ENCODE measurements at regions not wholly inside any gene's neighbourhood (a gene's known extent, or its start where the extent isn't known, plus 50 kb on each side); places are given as distances from the start of the nearest gene placed in this dataset.

DNA sequence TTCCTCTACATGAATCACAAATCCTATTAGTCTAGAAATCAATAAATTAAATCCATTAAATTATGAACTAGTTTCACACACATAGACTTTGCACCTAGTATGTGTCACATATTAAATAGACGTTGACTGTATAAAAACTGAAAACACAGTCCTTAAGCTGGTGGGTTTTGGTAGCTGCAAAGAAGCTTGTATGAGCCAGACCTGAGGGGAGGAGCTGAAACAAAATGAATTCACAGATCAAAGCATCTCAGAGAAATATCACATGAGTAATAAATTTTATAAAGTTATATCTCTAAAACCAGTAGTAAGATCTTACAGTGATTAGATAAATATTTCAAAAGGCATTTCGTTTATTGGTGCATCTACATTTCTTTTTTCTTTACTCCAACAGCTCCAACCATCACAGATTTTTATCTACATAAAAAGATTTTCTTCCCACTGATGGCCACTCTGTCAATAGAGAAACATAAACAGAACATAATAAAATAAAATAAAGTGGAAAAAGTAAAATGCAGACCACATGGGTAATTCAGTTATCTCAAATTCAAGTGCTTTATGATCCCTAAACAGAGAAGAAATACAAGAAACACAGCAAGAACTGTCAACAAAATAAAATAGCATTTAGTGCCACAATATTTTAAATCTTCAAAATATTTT is 420.0 kb upstream of the CYRIA start:
- H3T11ph ChIP-seq (ENCODE audit: low read length) = no peak overlapping the region
- no peaks in the 10 kb centered on the region for H3K79me1 ChIP-seq (ENCODE audit: insufficient read depth, low read depth, low read length, poor library complexity, severe bottlenecking)
- H2BK12ac ChIP-seq (ENCODE audit: insufficient read length, low read depth, low read length) = no peak overlapping the region
- no peak overlapping the region for H3K4me2 ChIP-seq (ENCODE audit: insufficient read depth, insufficient read length, low read length)
- H3K79me2 ChIP-seq (ENCODE audit: insufficient read depth, low read length) = no peaks in the 10 kb centered on the region
- no CpG with 5 or more reads among the region's 2 CpGs for WGBS (ENCODE audit: extremely low coverage, insufficient read length, low lambda C conversion rate)
- no peak overlapping the region for H3K23ac ChIP-seq (ENCODE audit: insufficient read length, low read depth, low read length)
- no peaks in the 10 kb centered on the region for H3K27me3 ChIP-seq (ENCODE audit: insufficient read depth, low read length)
- H2BK120ac ChIP-seq (ENCODE audit: low read depth, low read length, poor library complexity, severe bottlenecking) = no peak overlapping the region
- no peak overlapping the region for H3K18ac ChIP-seq (ENCODE audit: insufficient read length, low read depth, low read length)
- no peak overlapping the region for H2AFZ ChIP-seq (ENCODE audit: low read length)
- H3K4ac ChIP-seq (ENCODE audit: low read depth, low read length) = no peak overlapping the region
- H3K27ac ChIP-seq (ENCODE audit: insufficient read length, low read depth, low read length) = no peak overlapping the region
- Mint-ChIP-seq H3K9me3 (peaks cover 0 to 1% of the 10 kb centered on the region in 2 experiments; a peak in 2 of 5 replicates), H3K36me3 (ENCODE audit: insufficient read depth in 1 of 3, low read depth in 3 of 3) (no peaks in the 10 kb centered on the region), H3K27me3 (ENCODE audit: low read depth) (no peaks in the 10 kb centered on the region), H3K4me1 (peaks cover 4 to 6% of the 10 kb centered on the region in 2 experiments; a peak in 2 of 4 replicates), H3K4me3 (no peak overlapping the region), H3K27ac (no peak overlapping the region)
- no peaks in the 10 kb centered on the region for H4K20me1 ChIP-seq (ENCODE audit: control insufficient read depth, insufficient read depth, insufficient read length)
- no peak overlapping the region for H2BK15ac ChIP-seq (ENCODE audit: low read depth, low read length)
- no peak overlapping the region for H3K14ac ChIP-seq (ENCODE audit: insufficient read depth, low read length)
- no peaks in the 10 kb centered on the region for H3K23me2 ChIP-seq (ENCODE audit: insufficient read length, low read depth, low read length, poor library complexity, severe bottlenecking)
- H4K8ac ChIP-seq (replicated peaks; ENCODE audit: insufficient read length, low read depth, low read length) = no peak overlapping the region
- no peak for DNase-seq
- H2BK20ac ChIP-seq (ENCODE audit: low read depth, low read length, poor library complexity, severe bottlenecking) = no peak overlapping the region
- no peak overlapping the region for H2AK5ac ChIP-seq (ENCODE audit: insufficient read length, low read length)
- TF ChIP-seq, protein P1, sequence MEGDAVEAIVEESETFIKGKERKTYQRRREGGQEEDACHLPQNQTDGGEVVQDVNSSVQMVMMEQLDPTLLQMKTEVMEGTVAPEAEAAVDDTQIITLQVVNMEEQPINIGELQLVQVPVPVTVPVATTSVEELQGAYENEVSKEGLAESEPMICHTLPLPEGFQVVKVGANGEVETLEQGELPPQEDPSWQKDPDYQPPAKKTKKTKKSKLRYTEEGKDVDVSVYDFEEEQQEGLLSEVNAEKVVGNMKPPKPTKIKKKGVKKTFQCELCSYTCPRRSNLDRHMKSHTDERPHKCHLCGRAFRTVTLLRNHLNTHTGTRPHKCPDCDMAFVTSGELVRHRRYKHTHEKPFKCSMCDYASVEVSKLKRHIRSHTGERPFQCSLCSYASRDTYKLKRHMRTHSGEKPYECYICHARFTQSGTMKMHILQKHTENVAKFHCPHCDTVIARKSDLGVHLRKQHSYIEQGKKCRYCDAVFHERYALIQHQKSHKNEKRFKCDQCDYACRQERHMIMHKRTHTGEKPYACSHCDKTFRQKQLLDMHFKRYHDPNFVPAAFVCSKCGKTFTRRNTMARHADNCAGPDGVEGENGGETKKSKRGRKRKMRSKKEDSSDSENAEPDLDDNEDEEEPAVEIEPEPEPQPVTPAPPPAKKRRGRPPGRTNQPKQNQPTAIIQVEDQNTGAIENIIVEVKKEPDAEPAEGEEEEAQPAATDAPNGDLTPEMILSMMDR (conservative IDR thresholded peaks at IDR 0.05) = no peak
- H4K91ac ChIP-seq (ENCODE audit: insufficient read length, low read depth, low read length) = no peak overlapping the region
- H2BK5ac ChIP-seq (ENCODE audit: insufficient read length, low read length) = no peak overlapping the region
- H4K5ac ChIP-seq (ENCODE audit: insufficient read length, low read depth, low read length) = no peak overlapping the region
- H3K9me3 ChIP-seq (ENCODE audit: control insufficient read depth, low read depth, low read length) = no peaks in the 10 kb centered on the region
- H3K9ac ChIP-seq (ENCODE audit: extremely low read depth, insufficient read length, low read length) = no peak overlapping the region
- no peaks in the 10 kb centered on the region; the same call in 1 of the 2 replicates for H3K4me1 ChIP-seq (ENCODE audit: insufficient read depth, low read length)
- no peak overlapping the region for H3K56ac ChIP-seq (ENCODE audit: insufficient read length, low read depth, low read length)

Measured in H9 (cell line).